Upper lobe of left lung (tissue), 4 donors: ENCODE measurements at regions not wholly inside any gene's neighbourhood (a gene's known extent, or its start where the extent isn't known, plus 50 kb on each side); places are given as distances from the start of the nearest gene placed in this dataset.

ENCODE experiments used
- POLR2A ChIP-seq, 4 donors: fragments of 450-650 bp; IDR thresholded peaks; one replicate each; pipeline ENCODE4 v1.5.1; 2016 to 2017; ENCODE audit warnings: antibody characterized with exemption in 4 of 4, mild to moderate bottlenecking in 2 of 4
- POLR2AphosphoS5 ChIP-seq, 2 donors: sonication (generic); formaldehyde crosslinking; IDR thresholded peaks; one replicate each; pipeline ENCODE4 v1.5.1; 2017; ENCODE audit warnings: antibody characterized with exemption in 2 of 2
- TF ChIP-seq, protein P1 (sequence below), 6 experiments: fragments of 450-650 bp in 4 of 6; fragments of 200-600 bp in 2 of 6; sonication (generic) in 2 of 6; IDR thresholded peaks; one replicate each; pipeline ENCODE4 v1.5.1; 2016 to 2019; ENCODE audit warnings: antibody characterized with exemption in 6 of 6

- TF ChIP-seq, protein P1, sequence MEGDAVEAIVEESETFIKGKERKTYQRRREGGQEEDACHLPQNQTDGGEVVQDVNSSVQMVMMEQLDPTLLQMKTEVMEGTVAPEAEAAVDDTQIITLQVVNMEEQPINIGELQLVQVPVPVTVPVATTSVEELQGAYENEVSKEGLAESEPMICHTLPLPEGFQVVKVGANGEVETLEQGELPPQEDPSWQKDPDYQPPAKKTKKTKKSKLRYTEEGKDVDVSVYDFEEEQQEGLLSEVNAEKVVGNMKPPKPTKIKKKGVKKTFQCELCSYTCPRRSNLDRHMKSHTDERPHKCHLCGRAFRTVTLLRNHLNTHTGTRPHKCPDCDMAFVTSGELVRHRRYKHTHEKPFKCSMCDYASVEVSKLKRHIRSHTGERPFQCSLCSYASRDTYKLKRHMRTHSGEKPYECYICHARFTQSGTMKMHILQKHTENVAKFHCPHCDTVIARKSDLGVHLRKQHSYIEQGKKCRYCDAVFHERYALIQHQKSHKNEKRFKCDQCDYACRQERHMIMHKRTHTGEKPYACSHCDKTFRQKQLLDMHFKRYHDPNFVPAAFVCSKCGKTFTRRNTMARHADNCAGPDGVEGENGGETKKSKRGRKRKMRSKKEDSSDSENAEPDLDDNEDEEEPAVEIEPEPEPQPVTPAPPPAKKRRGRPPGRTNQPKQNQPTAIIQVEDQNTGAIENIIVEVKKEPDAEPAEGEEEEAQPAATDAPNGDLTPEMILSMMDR (IDR thresholded peaks at IDR 0.05), result no peak
- TF ChIP-seq POLR2A (IDR thresholded peaks at IDR 0.05) (no peak), POLR2AphosphoS5 (IDR thresholded peaks at IDR 0.05) (no peak)
These were observed 249.1 kb upstream of the PITRM1 start for GRCh38 chr10:3421537-3422257.
